ENCODE measurements at regions not wholly inside any gene's neighbourhood (a gene's known extent, or its start where the extent isn't known, plus 50 kb on each side); places are given as distances from the start of the nearest gene placed in this dataset.
"Not testable (repeated sequence)": the region's sequence is repeated elsewhere in the genome, so short reads cannot be mapped to it uniquely, and the experiment has no call there.

GRCh38 chr12:126983735-126984134 is 1283.2 kb upstream of the TMEM132C start:
- not testable (repeated sequence) for ATAC-seq (replicated peaks in 1 of 2); H3K27me3 Mint-ChIP-seq (ENCODE audit: low read depth); H3K4me1 Mint-ChIP-seq (ENCODE audit: low read depth); DNase-seq; H3K27ac Mint-ChIP-seq; H3K4me3 Mint-ChIP-seq
- peaks cover 6 to 15% of the 10 kb centered on the region in 2 donors for H3K9me3 Mint-ChIP-seq
- peaks cover 5 to 11% of the 10 kb centered on the region in 2 donors for H3K36me3 Mint-ChIP-seq (ENCODE audit: insufficient read depth in 2 of 2)

- peaks cover 5 to 11% of the 10 kb centered on the region in 2 donors for H3K36me3 Mint-ChIP-seq (ENCODE audit: insufficient read depth in 2 of 2)
- not testable (repeated sequence) for H3K27me3 Mint-ChIP-seq (ENCODE audit: low read depth); DNase-seq; H3K4me1 Mint-ChIP-seq (ENCODE audit: low read depth); ATAC-seq (replicated peaks in 1 of 2); H3K4me3 Mint-ChIP-seq; H3K27ac Mint-ChIP-seq
- H3K9me3 Mint-ChIP-seq, result peaks cover 6 to 15% of the 10 kb centered on the region in 2 donors
Observed at GRCh38 chr12:126985663-126986062, 1281.3 kb upstream of the TMEM132C start.

- H3K27ac Mint-ChIP-seq, result no peak overlapping the region
- no peaks in the 10 kb centered on the region for H3K27me3 Mint-ChIP-seq (ENCODE audit: low read depth)
- H3K4me3 Mint-ChIP-seq, result no peak overlapping the region
- DNase-seq (no peak), ATAC-seq (replicated peaks in 1 of 2) (no peak)
- H3K9me3 Mint-ChIP-seq, result peaks cover 5% of the 10 kb centered on the region in 2 donors
- no peaks in the 10 kb centered on the region for H3K4me1 Mint-ChIP-seq (ENCODE audit: low read depth)
- H3K36me3 Mint-ChIP-seq (ENCODE audit: insufficient read depth in 2 of 2), result peaks cover 0 to 5% of the 10 kb centered on the region in 2 donors
Observed at GRCh38 chr12:126989532-126989931, 1277.4 kb upstream of the TMEM132C start.

- H3K4me1 Mint-ChIP-seq (ENCODE audit: low read depth), result no peaks in the 10 kb centered on the region
- H3K27me3 Mint-ChIP-seq (ENCODE audit: low read depth), result no peaks in the 10 kb centered on the region
- H3K4me3 Mint-ChIP-seq, result no peak overlapping the region
- no peak for ATAC-seq (replicated peaks in 1 of 2)
- H3K36me3 Mint-ChIP-seq (ENCODE audit: insufficient read depth in 2 of 2), result no peaks in the 10 kb centered on the region
- peaks cover 0 to 5% of the 10 kb centered on the region in 2 donors for H3K9me3 Mint-ChIP-seq
- H3K27ac Mint-ChIP-seq, result no peak overlapping the region
- no peak for DNase-seq
Observed at GRCh38 chr12:126993898-126994297, 1273.1 kb upstream of the TMEM132C start.

- no peaks in the 10 kb centered on the region for H3K27me3 Mint-ChIP-seq (ENCODE audit: low read depth)
- H3K4me1 Mint-ChIP-seq (ENCODE audit: low read depth), result no peaks in the 10 kb centered on the region
- H3K36me3 Mint-ChIP-seq (ENCODE audit: insufficient read depth in 2 of 2), result no peaks in the 10 kb centered on the region
- H3K9me3 Mint-ChIP-seq, result peaks cover 0 to 5% of the 10 kb centered on the region in 2 donors
- DNase-seq (no peak), ATAC-seq (replicated peaks in 1 of 2) (no peak)
- H3K4me3 Mint-ChIP-seq, result no peak overlapping the region
- H3K27ac Mint-ChIP-seq, result no peak overlapping the region
Observed at GRCh38 chr12:126994599-126994998, 1272.4 kb upstream of the TMEM132C start.

- ATAC-seq (replicated peaks in 1 of 2), result no peak
- no peaks in the 10 kb centered on the region for H3K36me3 Mint-ChIP-seq (ENCODE audit: insufficient read depth in 2 of 2)
Observed at GRCh38 chr12:126998031-126998430, 1268.9 kb upstream of the TMEM132C start.

GRCh38 chr12:126998747-126999285 is 1268.2 kb upstream of the TMEM132C start:
- H3K4me1 Mint-ChIP-seq (ENCODE audit: low read depth), result no peaks in the 10 kb centered on the region
- peak overlapping the region; percentile 58 for H3K27ac Mint-ChIP-seq
- H3K27me3 Mint-ChIP-seq (ENCODE audit: low read depth), result no peaks in the 10 kb centered on the region
- peak in 1 of 2 donors; percentile 1 for DNase-seq
- peaks cover 0 to 2% of the 10 kb centered on the region in 2 donors for H3K9me3 Mint-ChIP-seq
- ATAC-seq (replicated peaks in 1 of 2), result peak; percentile 34 to 88
- H3K4me3 Mint-ChIP-seq, result peak overlapping the region in 1 of 2 donors; percentile 14
- no peaks in the 10 kb centered on the region for H3K36me3 Mint-ChIP-seq (ENCODE audit: insufficient read depth in 2 of 2)

More at GRCh38 chr12:126998031-126998430, 1268.9 kb upstream of the TMEM132C start:
- H3K9me3 Mint-ChIP-seq, result peaks cover 0 to 2% of the 10 kb centered on the region in 2 donors
- H3K4me1 Mint-ChIP-seq (ENCODE audit: low read depth), result no peaks in the 10 kb centered on the region
- no peak for DNase-seq
- no peaks in the 10 kb centered on the region for H3K27me3 Mint-ChIP-seq (ENCODE audit: low read depth)
- H3K27ac Mint-ChIP-seq, result no peak overlapping the region
- H3K4me3 Mint-ChIP-seq, result no peak overlapping the region

GRCh38 chr12:126999352-126999751 is 1267.6 kb upstream of the TMEM132C start:
- Mint-ChIP-seq H3K27me3 (ENCODE audit: low read depth) (no peaks in the 10 kb centered on the region), H3K36me3 (ENCODE audit: insufficient read depth in 2 of 2) (no peaks in the 10 kb centered on the region), H3K27ac (peak overlapping the region; percentile 58), H3K4me3 (no peak overlapping the region), H3K9me3 (peaks cover 0 to 2% of the 10 kb centered on the region in 2 donors), H3K4me1 (ENCODE audit: low read depth) (no peaks in the 10 kb centered on the region)
- DNase-seq (no peak), ATAC-seq (replicated peaks in 1 of 2) (peak in 1 of 2 donors; percentile 25)

- no peak for ATAC-seq (replicated peaks in 1 of 2)
- Mint-ChIP-seq H3K9me3 (peaks cover 0 to 4% of the 10 kb centered on the region in 2 donors), H3K27ac (no peak overlapping the region), H3K4me1 (ENCODE audit: low read depth) (no peaks in the 10 kb centered on the region), H3K4me3 (no peak overlapping the region), H3K27me3 (ENCODE audit: low read depth) (no peaks in the 10 kb centered on the region), H3K36me3 (ENCODE audit: insufficient read depth in 2 of 2) (no peaks in the 10 kb centered on the region)
- DNase-seq, result no peak
Observed at GRCh38 chr12:127005406-127005805, 1261.6 kb upstream of the TMEM132C start.

- H3K36me3 Mint-ChIP-seq (ENCODE audit: insufficient read depth in 2 of 2), result no peaks in the 10 kb centered on the region
- no peaks in the 10 kb centered on the region for H3K27me3 Mint-ChIP-seq (ENCODE audit: low read depth)
- H3K27ac Mint-ChIP-seq, result no peak overlapping the region
- peaks cover 0 to 6% of the 10 kb centered on the region in 2 donors for H3K9me3 Mint-ChIP-seq
- no peak for ATAC-seq (replicated peaks in 1 of 2)
- no peaks in the 10 kb centered on the region for H3K4me1 Mint-ChIP-seq (ENCODE audit: low read depth)
- DNase-seq, result no peak
- no peak overlapping the region for H3K4me3 Mint-ChIP-seq
Observed at GRCh38 chr12:127006972-127007371, 1260.0 kb upstream of the TMEM132C start.

- Mint-ChIP-seq H3K4me3 (no peak overlapping the region), H3K27me3 (ENCODE audit: low read depth) (no peaks in the 10 kb centered on the region), H3K4me1 (ENCODE audit: low read depth) (no peaks in the 10 kb centered on the region), H3K27ac (no peak overlapping the region), H3K9me3 (peaks cover 0 to 9% of the 10 kb centered on the region in 2 donors), H3K36me3 (ENCODE audit: insufficient read depth in 2 of 2) (no peaks in the 10 kb centered on the region)
- ATAC-seq (replicated peaks in 1 of 2) (no peak), DNase-seq (no peak)
Observed at GRCh38 chr12:127008755-127009403, 1258.1 kb upstream of the TMEM132C start.

GRCh38 chr12:127012109-127012508 is 1254.9 kb upstream of the TMEM132C start:
- peaks cover 0 to 5% of the 10 kb centered on the region in 2 donors for H3K9me3 Mint-ChIP-seq
- no peaks in the 10 kb centered on the region for H3K36me3 Mint-ChIP-seq (ENCODE audit: insufficient read depth in 2 of 2)
- H3K27ac Mint-ChIP-seq, result no peak overlapping the region
- H3K4me3 Mint-ChIP-seq, result no peak overlapping the region
- DNase-seq (no peak), ATAC-seq (replicated peaks in 1 of 2) (no peak)
- H3K27me3 Mint-ChIP-seq (ENCODE audit: low read depth), result no peaks in the 10 kb centered on the region
- H3K4me1 Mint-ChIP-seq (ENCODE audit: low read depth), result no peaks in the 10 kb centered on the region

GRCh38 chr12:127013197-127013596 is 1253.8 kb upstream of the TMEM132C start:
- DNase-seq (no peak), ATAC-seq (replicated peaks in 1 of 2) (no peak)
- Mint-ChIP-seq H3K27me3 (ENCODE audit: low read depth) (no peaks in the 10 kb centered on the region), H3K36me3 (ENCODE audit: insufficient read depth in 2 of 2) (no peaks in the 10 kb centered on the region), H3K4me1 (ENCODE audit: low read depth) (no peaks in the 10 kb centered on the region), H3K27ac (no peak overlapping the region), H3K4me3 (no peak overlapping the region), H3K9me3 (peaks cover 0 to 5% of the 10 kb centered on the region in 2 donors)

- Mint-ChIP-seq H3K36me3 (ENCODE audit: insufficient read depth in 2 of 2) (no peaks in the 10 kb centered on the region), H3K27ac (no peak overlapping the region), H3K4me1 (ENCODE audit: low read depth) (no peaks in the 10 kb centered on the region), H3K27me3 (ENCODE audit: low read depth) (no peaks in the 10 kb centered on the region), H3K4me3 (no peak overlapping the region), H3K9me3 (peaks cover 0 to 5% of the 10 kb centered on the region in 2 donors)
- DNase-seq (no peak), ATAC-seq (replicated peaks in 1 of 2) (no peak)
Observed at GRCh38 chr12:127014079-127014478, 1252.9 kb upstream of the TMEM132C start.
